Peyer's patch (tissue), 4 donors: ENCODE measurements at regions not wholly inside any gene's neighbourhood (a gene's known extent, or its start where the extent isn't known, plus 50 kb on each side); places are given as distances from the start of the nearest gene placed in this dataset.

Source experiments
- CTCF ChIP-seq, 6 experiments: fragments of 450-650 bp in 4 of 6; fragments of 200-600 bp in 2 of 6; sonication (generic) in 1 of 6; IDR thresholded peaks; one replicate each; pipeline ENCODE4 v1.5.1; 2017 to 2019; ENCODE audit warnings: antibody characterized with exemption in 6 of 6, mild to moderate bottlenecking in 3 of 6, moderate library complexity in 1 of 6
- POLR2A ChIP-seq, 2 donors: fragments of 450-650 bp; IDR thresholded peaks; one replicate each; pipeline ENCODE4 v1.5.1; 2017; ENCODE audit warnings: antibody characterized with exemption in 2 of 2, mild to moderate bottlenecking in 2 of 2, moderate library complexity in 2 of 2

GRCh38 chr18:69172046-69172445, 228.6 kb upstream of the DOK6 start:
- no peak for TF ChIP-seq CTCF (IDR thresholded peaks at IDR 0.05)
- no peak for TF ChIP-seq POLR2A (IDR thresholded peaks at IDR 0.05)
